Tibial artery (tissue), 4 donors: ENCODE measurements at regions not wholly inside any gene's neighbourhood (a gene's known extent, or its start where the extent isn't known, plus 50 kb on each side); places are given as distances from the start of the nearest gene placed in this dataset.

ENCODE experiments used
- DNase-seq, 2 donors: peaks; one replicate each; pipeline ENCODE4 v3.0.0-alpha.2; 2019
- H3K27ac ChIP-seq, 2 donors: fragments of 200-600 bp; sonication (generic) in 1 of 2; 1 replicate in 1 of 2; 2 replicates in 1 of 2; pipeline ENCODE4 v1.5.1; 2018 to 2019; ENCODE audit warnings: mild to moderate bottlenecking in 1 of 2
- H3K27me3 ChIP-seq, 2 donors: fragments of 200-600 bp; sonication (generic) in 1 of 2; one replicate each; pipeline versions ENCODE4 v1.5.1 to v1.6.0; 2016 to 2019
- H3K36me3 ChIP-seq, 3 donors: fragments of 200-600 bp; sonication (generic) in 2 of 3; one replicate each; pipeline ENCODE4 v1.5.1; 2016 to 2019; ENCODE audit warnings: mild to moderate bottlenecking in 2 of 3
- H3K4me1 ChIP-seq, 4 donors: fragments of 200-600 bp; sonication (generic) in 2 of 4; 1 replicate in 3 of 4; 2 replicates in 1 of 4; pipeline ENCODE4 v1.5.1; 2016 to 2019
- H3K4me3 ChIP-seq, 2 donors: fragments of 200-600 bp; sonication (generic) in 1 of 2; 1 replicate in 1 of 2; 2 replicates in 1 of 2; pipeline ENCODE4 v1.5.1; 2018 to 2019; ENCODE audit warnings: mild to moderate bottlenecking in 2 of 2
- H3K9me3 ChIP-seq, 3 donors: fragments of 200-600 bp; sonication (generic) in 1 of 3; one replicate each; pipeline ENCODE4 v1.5.1; 2016 to 2019
- intact Hi-C: fragments of 100-400 bp; cut with DNase I; formaldehyde crosslinking; loops from one replicate; pipeline ENCODE4 v1.15.0; 2023; ENCODE audit warnings: low total_unique reads
- TF ChIP-seq, protein P1 (sequence below), 2 experiments: fragments of 200-600 bp in 1 of 2; fragments of 450-650 bp in 1 of 2; IDR thresholded peaks; one replicate each; pipeline ENCODE4 v1.5.1; 2017 to 2019; ENCODE audit warnings: antibody characterized with exemption in 2 of 2, mild to moderate bottlenecking in 1 of 2, moderate library complexity in 1 of 2

DNA sequence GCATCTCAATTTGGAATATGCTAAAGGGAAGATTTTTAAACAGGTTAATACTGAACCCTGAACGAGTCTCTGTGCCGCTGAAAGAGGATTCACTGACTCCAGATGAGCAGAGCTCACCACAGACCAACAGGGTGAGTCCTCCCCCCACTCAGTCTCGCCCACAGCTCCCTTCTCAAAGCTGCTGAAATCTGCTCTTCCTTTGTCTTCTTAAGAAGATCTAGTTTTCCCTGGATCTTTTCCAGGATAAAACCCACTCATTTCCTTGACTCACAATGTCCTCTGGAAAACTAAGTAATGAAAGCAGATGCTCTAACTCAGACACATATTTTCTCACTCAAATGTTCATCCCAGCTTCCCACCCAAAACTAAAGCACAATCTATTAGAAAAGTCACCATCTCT, 447.0 kb upstream of the PKN2 start:
- H3K27ac ChIP-seq, result no peak overlapping the region
- DNase-seq, result no peak

DNA sequence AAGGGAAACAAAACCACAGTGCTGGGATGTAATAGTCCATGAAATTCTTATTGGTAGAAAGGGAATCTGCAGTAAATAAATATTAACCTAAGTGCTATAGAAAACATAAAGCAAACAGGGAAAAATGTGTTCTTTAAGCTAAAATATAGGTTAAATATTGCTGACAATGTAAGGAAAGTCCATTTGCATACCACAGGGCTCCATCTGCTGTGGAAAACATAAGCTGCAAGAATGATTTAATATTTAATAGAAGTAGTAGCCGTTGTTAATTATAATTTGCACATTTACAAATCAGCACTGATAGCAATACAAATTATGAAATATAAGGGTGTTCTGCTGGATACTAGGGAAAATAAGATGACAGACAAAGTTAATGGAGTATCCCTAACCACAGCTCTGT, 444.9 kb upstream of the PKN2 start:
- DNase-seq, result no peak
- Histone ChIP-seq H3K4me3 (no peak overlapping the region), H3K9me3 (peaks cover 0 to 5% (median 0%) of the 10 kb centered on the region in 3 donors), H3K27me3 (no peaks in the 10 kb centered on the region), H3K4me1 (no peaks in the 10 kb centered on the region), H3K36me3 (no peaks in the 10 kb centered on the region), H3K27ac (no peak overlapping the region)
- intact Hi-C loops, result no loop called here
- TF ChIP-seq, protein P1, sequence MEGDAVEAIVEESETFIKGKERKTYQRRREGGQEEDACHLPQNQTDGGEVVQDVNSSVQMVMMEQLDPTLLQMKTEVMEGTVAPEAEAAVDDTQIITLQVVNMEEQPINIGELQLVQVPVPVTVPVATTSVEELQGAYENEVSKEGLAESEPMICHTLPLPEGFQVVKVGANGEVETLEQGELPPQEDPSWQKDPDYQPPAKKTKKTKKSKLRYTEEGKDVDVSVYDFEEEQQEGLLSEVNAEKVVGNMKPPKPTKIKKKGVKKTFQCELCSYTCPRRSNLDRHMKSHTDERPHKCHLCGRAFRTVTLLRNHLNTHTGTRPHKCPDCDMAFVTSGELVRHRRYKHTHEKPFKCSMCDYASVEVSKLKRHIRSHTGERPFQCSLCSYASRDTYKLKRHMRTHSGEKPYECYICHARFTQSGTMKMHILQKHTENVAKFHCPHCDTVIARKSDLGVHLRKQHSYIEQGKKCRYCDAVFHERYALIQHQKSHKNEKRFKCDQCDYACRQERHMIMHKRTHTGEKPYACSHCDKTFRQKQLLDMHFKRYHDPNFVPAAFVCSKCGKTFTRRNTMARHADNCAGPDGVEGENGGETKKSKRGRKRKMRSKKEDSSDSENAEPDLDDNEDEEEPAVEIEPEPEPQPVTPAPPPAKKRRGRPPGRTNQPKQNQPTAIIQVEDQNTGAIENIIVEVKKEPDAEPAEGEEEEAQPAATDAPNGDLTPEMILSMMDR (IDR thresholded peaks at IDR 0.05), result no peak

More for the DNA sequence above, 447.0 kb upstream of the PKN2 start:
- H3K36me3 ChIP-seq, result no peaks in the 10 kb centered on the region
- no peak overlapping the region for H3K4me3 ChIP-seq
- intact Hi-C loops, result no loop called here
- no peaks in the 10 kb centered on the region for H3K27me3 ChIP-seq
- H3K9me3 ChIP-seq, result no peaks in the 10 kb centered on the region
- H3K4me1 ChIP-seq, result no peaks in the 10 kb centered on the region
- TF ChIP-seq, protein P1 (IDR thresholded peaks at IDR 0.05), result no peak

DNA sequence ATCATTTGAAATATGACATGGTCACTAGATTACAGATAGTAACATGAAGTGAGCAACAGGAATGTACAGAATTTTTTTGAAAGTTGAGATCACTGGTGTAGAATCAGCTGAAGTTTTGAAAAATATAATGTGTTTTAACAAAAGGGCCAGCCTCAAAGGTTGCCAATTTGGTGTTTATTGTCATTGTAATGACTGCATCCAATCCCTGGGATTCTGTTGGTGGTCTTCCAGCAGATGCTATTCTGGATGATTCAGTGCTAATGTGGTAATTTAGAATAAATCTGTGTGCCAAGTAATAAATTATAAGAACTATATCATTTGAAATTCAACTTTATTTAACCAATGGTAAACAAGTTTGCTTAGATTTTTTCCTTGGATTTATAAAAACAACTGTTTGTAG, 436.4 kb upstream of the PKN2 start:
- Histone ChIP-seq H3K27me3 (no peaks in the 10 kb centered on the region), H3K36me3 (no peaks in the 10 kb centered on the region), H3K4me1 (no peaks in the 10 kb centered on the region), H3K27ac (no peak overlapping the region), H3K4me3 (no peak overlapping the region), H3K9me3 (peaks cover 0 to 5% (median 0%) of the 10 kb centered on the region in 3 donors)
- TF ChIP-seq, protein P1 (IDR thresholded peaks at IDR 0.05), result no peak
- no peak for DNase-seq
- intact Hi-C loops, result no loop called here

DNA sequence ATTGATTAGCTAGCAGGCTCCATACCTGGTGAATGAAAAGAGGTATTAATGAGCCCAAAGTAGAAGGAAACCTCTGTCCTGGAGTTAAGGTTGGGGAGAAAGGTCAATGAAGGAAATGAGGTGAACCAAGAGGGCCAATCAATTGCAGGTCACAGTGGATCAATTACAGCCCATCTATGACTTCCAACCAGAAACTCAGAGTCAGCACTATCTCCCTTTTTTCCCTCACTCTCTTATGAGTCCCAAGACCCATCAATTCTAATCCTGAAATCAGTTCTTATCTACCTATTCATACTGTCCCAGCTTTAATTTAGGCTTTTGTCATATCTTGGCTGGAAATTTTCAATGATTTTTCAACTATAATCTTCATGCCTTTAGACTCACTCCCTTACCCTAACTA, 433.2 kb upstream of the PKN2 start:
- Histone ChIP-seq H3K4me1 (no peaks in the 10 kb centered on the region), H3K4me3 (no peak overlapping the region), H3K27ac (no peak overlapping the region), H3K36me3 (no peaks in the 10 kb centered on the region), H3K9me3 (no peaks in the 10 kb centered on the region), H3K27me3 (no peaks in the 10 kb centered on the region)
- intact Hi-C loops, result no loop called here
- DNase-seq, result no peak
- TF ChIP-seq, protein P1 (IDR thresholded peaks at IDR 0.05), result no peak

DNA sequence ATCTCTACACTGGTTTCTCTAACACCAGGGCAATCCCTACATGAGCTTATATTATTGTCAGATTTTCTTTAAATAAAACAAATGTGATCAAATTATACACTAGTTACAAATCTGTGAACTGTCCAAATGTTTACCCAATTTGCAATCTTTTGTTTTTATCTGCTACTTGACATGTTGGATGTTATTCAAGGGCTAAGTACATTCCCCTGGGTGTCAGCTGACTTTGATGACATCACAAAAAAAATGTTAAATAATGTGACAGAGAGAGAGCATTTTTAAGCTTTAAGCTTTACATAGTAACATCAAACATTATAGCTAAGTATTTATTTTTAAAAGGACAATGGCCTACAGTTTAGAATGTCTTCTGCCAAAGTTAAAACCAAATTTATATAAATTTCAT, 431.3 kb upstream of the PKN2 start:
- TF ChIP-seq, protein P1 (IDR thresholded peaks at IDR 0.05), result no peak
- Histone ChIP-seq H3K36me3 (no peaks in the 10 kb centered on the region), H3K27me3 (no peaks in the 10 kb centered on the region), H3K9me3 (no peaks in the 10 kb centered on the region), H3K4me1 (no peaks in the 10 kb centered on the region), H3K27ac (no peak overlapping the region), H3K4me3 (no peak overlapping the region)
- DNase-seq, result no peak
- intact Hi-C loops, result no loop called here

DNA sequence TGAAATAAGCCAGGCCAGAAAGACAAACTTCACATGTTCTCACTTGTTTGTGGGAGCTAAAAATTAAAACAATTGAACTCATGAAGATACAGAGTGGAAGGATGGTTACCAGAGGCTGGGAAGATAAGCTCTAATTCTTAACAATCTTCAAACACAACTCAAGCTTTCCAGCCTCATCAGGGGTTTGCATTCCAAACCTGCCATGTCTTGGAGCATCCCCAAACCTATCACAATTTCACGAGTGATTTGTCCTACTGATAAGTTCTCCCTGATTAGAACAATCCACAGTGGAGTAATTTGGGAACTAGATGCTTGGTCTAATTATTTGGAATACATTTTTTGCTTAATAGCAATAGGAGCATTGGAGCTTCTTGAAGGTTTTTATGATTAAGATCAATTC, 418.5 kb upstream of the PKN2 start:
- H3K36me3 ChIP-seq, result no peaks in the 10 kb centered on the region
- no peak for DNase-seq
- TF ChIP-seq, protein P1 (IDR thresholded peaks at IDR 0.05), result no peak
- intact Hi-C loops, result no loop called here
- no peaks in the 10 kb centered on the region for H3K27me3 ChIP-seq
- no peak overlapping the region for H3K27ac ChIP-seq
- no peaks in the 10 kb centered on the region for H3K4me1 ChIP-seq
- no peak overlapping the region for H3K4me3 ChIP-seq
- H3K9me3 ChIP-seq, result no peaks in the 10 kb centered on the region
